Astrocyte (in vitro differentiated cells and primary cell): ENCODE measurements at regions not wholly inside any gene's neighbourhood (a gene's known extent, or its start where the extent isn't known, plus 50 kb on each side); places are given as distances from the start of the nearest gene placed in this dataset.
"Not testable (repeated sequence)": the region's sequence is repeated elsewhere in the genome, so short reads cannot be mapped to it uniquely, and the experiment has no call there.

Experiments
- DNase-seq: peaks from one replicate; pipeline ENCODE4 v3.0.0-alpha.2; 2010; ENCODE audit warnings: low read depth
- FAIRE-seq: peaks from 2 replicates; lab custom pipeline; 2011; peaks lifted over from hg19 to GRCh38; lab: Jason Lieb, UNC
- H2AFZ ChIP-seq: 2 replicates; pipeline ENCODE4 v1.6.0; 2012; ENCODE audit warnings: low read depth, low read length, inconsistent platforms
- H3K27ac ChIP-seq: 2 replicates; pipeline ENCODE4 v1.5.1; 2011; ENCODE audit warnings: low read depth, low read length, inconsistent platforms
- H3K27me3 ChIP-seq: 2 replicates; pipeline ENCODE4 v1.6.0; 2011; ENCODE audit warnings: low read length, inconsistent platforms; ENCODE audit not compliant: insufficient read depth
- H3K36me3 ChIP-seq: 2 replicates; pipeline ENCODE4 v1.5.1; 2011; ENCODE audit warnings: low read length, inconsistent platforms; ENCODE audit not compliant: insufficient read depth
- H3K4me1 ChIP-seq: 2 replicates; pipeline ENCODE4 v1.5.1; 2011; ENCODE audit warnings: low read length, inconsistent platforms; ENCODE audit not compliant: insufficient read depth
- H3K4me2 ChIP-seq: 2 replicates; pipeline ENCODE4 v1.6.0; 2012; ENCODE audit warnings: low read length, inconsistent platforms
- H3K4me3 ChIP-seq: 2 replicates; pipeline ENCODE4 v1.5.1; 2011; ENCODE audit warnings: low read depth, mild to moderate bottlenecking, low read length, inconsistent platforms; ENCODE audit not compliant: insufficient read depth
- H3K79me2 ChIP-seq: 2 replicates; pipeline ENCODE4 v1.6.0; 2012; ENCODE audit warnings: mild to moderate bottlenecking, low read length, inconsistent platforms; ENCODE audit not compliant: insufficient read depth
- H3K9ac ChIP-seq: 2 replicates; pipeline ENCODE4 v1.6.0; 2012; ENCODE audit warnings: mild to moderate bottlenecking, low read length, inconsistent platforms
- H3K9me3 ChIP-seq: 2 replicates; pipeline ENCODE4 v1.5.1; 2012; ENCODE audit warnings: low read depth, mild to moderate bottlenecking, low read length, inconsistent platforms; ENCODE audit not compliant: insufficient read depth
- H4K20me1 ChIP-seq: 2 replicates; pipeline ENCODE4 v1.6.0; 2012; ENCODE audit warnings: low read length, inconsistent platforms; ENCODE audit not compliant: insufficient read depth
- H3K27ac Mint-ChIP-seq: one replicate; pipeline ENCODE4 v1.8.0; 2021; ENCODE audit warnings: mild to moderate bottlenecking, mixed read lengths; ENCODE audit not compliant: unreplicated experiment
- H3K27me3 Mint-ChIP-seq: one replicate; pipeline ENCODE4 v1.8.0; 2021; ENCODE audit warnings: low read depth, mixed read lengths; ENCODE audit not compliant: unreplicated experiment
- H3K36me3 Mint-ChIP-seq: one replicate; pipeline ENCODE4 v1.8.0; 2021; ENCODE audit warnings: low read depth, mixed read lengths; ENCODE audit not compliant: unreplicated experiment
- H3K4me1 Mint-ChIP-seq: one replicate; pipeline ENCODE4 v1.8.0; 2021; ENCODE audit warnings: low read depth, mixed read lengths; ENCODE audit not compliant: unreplicated experiment
- H3K4me3 Mint-ChIP-seq: one replicate; pipeline ENCODE4 v1.8.0; 2021; ENCODE audit warnings: mild to moderate bottlenecking, moderate library complexity, mixed read lengths; ENCODE audit not compliant: unreplicated experiment
- H3K9me3 Mint-ChIP-seq: one replicate; pipeline ENCODE4 v1.8.0; 2021; ENCODE audit warnings: mild to moderate bottlenecking, mixed read lengths; ENCODE audit not compliant: unreplicated experiment
- EZH2 ChIP-seq: IDR thresholded peaks from 2 replicates; pipeline ENCODE4 v1.6.1; 2012; ENCODE audit warnings: mild to moderate bottlenecking, low read length, inconsistent platforms; ENCODE audit not compliant: insufficient read depth
- TF ChIP-seq, protein P1 (sequence below): IDR thresholded peaks from 2 replicates; pipeline ENCODE4 v1.5.1; 2011; ENCODE audit warnings: low read depth, mild to moderate bottlenecking, inconsistent platforms, low read length, moderate library complexity; ENCODE audit not compliant: insufficient read depth

DNA sequence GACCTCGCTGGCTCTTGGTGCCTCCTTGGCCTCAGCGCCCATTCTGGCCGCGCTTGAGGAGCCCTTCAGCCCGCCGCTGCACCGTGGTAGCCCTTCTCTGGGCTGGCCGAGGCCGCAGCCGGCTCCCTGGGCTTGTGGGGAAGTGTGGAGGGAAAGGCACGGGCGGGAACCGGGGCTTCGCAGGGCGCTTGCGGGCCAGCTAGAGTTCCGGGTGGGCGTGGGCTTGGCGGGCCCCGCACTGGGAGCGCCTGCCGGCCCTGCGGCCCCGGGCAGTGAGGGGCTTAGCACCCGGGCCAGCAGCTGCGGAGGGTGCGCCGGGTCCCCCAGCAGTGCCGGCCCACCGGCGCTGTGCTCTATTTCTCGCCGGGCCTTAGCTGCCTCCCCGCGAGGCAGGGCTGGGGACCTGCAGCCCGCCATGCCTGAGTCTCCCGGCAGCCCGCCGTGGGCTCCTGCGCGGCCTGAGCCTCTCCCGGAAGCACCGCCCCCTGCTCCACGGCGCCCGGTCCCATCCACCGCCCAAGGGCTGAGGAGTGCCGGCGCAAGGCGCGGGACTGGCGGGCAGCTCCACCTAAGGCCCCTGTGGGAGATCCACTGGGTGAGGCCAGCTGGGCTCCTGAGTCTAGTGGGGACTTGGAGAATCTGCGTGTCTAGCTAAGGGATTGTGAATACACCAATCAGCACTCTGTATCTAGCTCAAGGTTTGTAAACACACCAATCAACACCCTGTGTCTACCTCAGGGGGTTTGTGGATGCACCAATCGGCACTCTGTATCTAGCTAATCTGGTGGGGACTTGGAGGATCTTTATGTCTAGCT lies 141.1 kb downstream of the SLCO4C1 start:
- H3K9ac ChIP-seq, H3K4me2 ChIP-seq, H3K27ac Mint-ChIP-seq, DNase-seq, H3K79me2 ChIP-seq, H3K36me3 ChIP-seq, H3K27me3 ChIP-seq, H3K4me3 Mint-ChIP-seq, H3K27me3 Mint-ChIP-seq, H4K20me1 ChIP-seq, H3K9me3 ChIP-seq, H2AFZ ChIP-seq, H3K27ac ChIP-seq, H3K9me3 Mint-ChIP-seq, H3K4me1 Mint-ChIP-seq, FAIRE-seq, H3K4me3 ChIP-seq, H3K36me3 Mint-ChIP-seq, H3K4me1 ChIP-seq: not testable (repeated sequence)

DNA sequence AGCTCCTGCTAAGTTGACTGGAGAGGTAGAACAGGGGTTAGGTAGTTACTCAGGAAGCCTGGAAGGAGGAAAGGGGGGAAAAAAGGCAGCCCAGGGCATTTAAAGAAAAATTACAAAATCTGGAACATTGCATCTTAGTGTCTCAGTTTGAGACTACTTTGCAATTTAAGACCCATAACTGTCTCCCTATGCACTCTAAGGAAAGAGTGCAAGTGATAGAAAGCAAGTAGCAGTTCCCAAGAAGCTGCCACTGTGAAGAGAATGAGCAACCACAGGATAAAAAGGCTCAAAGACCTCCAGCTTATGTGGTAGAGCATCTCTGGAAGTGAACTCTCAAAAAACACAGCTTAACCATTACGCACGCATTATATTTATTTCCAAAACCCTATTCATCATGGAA lies 141.8 kb downstream of the SLCO4C1 start:
- Mint-ChIP-seq H3K27me3 (no peaks in the 10 kb centered on the region), H3K4me3 (no peak overlapping the region), H3K36me3 (no peaks in the 10 kb centered on the region), H3K4me1 (no peaks in the 10 kb centered on the region), H3K27ac (no peak overlapping the region), H3K9me3 (no peaks in the 10 kb centered on the region)
- H2AFZ ChIP-seq = no peak overlapping the region
- no peaks in the 10 kb centered on the region for H3K4me1 ChIP-seq
- no peaks in the 10 kb centered on the region for H3K79me2 ChIP-seq
- no peaks in the 10 kb centered on the region for H3K27me3 ChIP-seq
- no peak for DNase-seq
- no peak overlapping the region for H3K27ac ChIP-seq
- no peak for TF ChIP-seq EZH2
- TF ChIP-seq, protein P1, sequence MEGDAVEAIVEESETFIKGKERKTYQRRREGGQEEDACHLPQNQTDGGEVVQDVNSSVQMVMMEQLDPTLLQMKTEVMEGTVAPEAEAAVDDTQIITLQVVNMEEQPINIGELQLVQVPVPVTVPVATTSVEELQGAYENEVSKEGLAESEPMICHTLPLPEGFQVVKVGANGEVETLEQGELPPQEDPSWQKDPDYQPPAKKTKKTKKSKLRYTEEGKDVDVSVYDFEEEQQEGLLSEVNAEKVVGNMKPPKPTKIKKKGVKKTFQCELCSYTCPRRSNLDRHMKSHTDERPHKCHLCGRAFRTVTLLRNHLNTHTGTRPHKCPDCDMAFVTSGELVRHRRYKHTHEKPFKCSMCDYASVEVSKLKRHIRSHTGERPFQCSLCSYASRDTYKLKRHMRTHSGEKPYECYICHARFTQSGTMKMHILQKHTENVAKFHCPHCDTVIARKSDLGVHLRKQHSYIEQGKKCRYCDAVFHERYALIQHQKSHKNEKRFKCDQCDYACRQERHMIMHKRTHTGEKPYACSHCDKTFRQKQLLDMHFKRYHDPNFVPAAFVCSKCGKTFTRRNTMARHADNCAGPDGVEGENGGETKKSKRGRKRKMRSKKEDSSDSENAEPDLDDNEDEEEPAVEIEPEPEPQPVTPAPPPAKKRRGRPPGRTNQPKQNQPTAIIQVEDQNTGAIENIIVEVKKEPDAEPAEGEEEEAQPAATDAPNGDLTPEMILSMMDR = no peak
- H3K4me3 ChIP-seq = no peak overlapping the region
- H3K9ac ChIP-seq = no peak overlapping the region
- no peaks in the 10 kb centered on the region for H3K36me3 ChIP-seq
- H4K20me1 ChIP-seq = no peaks in the 10 kb centered on the region
- H3K4me2 ChIP-seq = no peak overlapping the region
- no peaks in the 10 kb centered on the region for H3K9me3 ChIP-seq
- FAIRE-seq = no peak

DNA sequence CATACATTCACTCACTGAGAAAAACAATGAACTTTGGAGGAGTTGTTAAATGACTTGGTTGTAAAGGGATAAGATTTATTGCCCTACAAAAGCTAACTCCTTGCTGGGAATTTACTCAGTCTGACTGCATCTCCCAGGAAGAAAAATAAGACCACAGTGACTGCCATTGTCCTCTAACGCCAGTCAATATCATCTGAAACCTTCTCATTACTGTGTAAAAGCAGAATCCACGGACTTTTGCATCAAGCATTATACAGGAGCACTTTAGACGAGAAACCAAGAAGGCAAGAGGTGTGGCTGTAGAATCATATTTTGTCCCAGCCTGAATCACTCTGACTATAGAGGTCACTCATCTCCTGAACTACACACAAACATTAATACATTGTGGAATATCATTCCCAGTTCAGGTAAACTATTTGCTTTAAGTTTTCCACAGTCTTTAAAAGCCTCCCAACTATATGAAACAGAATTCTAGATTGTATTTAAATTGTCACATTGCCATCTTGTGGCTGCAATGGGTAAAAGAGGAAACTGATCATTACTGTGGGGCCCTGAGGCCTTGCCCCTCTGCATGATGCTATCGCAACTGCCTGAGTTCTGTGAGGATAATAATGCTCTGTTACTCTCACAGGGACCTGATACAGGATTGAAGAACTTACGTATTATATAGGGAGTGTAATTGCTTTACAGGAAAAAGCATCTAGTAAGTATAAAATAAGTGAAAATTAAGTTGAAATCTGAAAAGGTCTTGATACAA lies 142.9 kb downstream of the SLCO4C1 start:
- no peaks in the 10 kb centered on the region for H4K20me1 ChIP-seq
- FAIRE-seq (no peak), DNase-seq (no peak)
- H3K27ac ChIP-seq = no peak overlapping the region
- no peak overlapping the region for H2AFZ ChIP-seq
- no peak overlapping the region for H3K4me2 ChIP-seq
- TF ChIP-seq EZH2 = no peak
- TF ChIP-seq, protein P1 = peak; percentile 36
- no peaks in the 10 kb centered on the region for H3K4me1 ChIP-seq
- Mint-ChIP-seq H3K9me3 (no peaks in the 10 kb centered on the region), H3K4me3 (no peak overlapping the region), H3K4me1 (no peaks in the 10 kb centered on the region), H3K27me3 (no peaks in the 10 kb centered on the region), H3K27ac (no peak overlapping the region), H3K36me3 (no peaks in the 10 kb centered on the region)
- no peak overlapping the region for H3K4me3 ChIP-seq
- no peaks in the 10 kb centered on the region for H3K36me3 ChIP-seq
- no peaks in the 10 kb centered on the region for H3K27me3 ChIP-seq
- no peaks in the 10 kb centered on the region for H3K79me2 ChIP-seq
- H3K9me3 ChIP-seq = no peaks in the 10 kb centered on the region
- H3K9ac ChIP-seq = no peak overlapping the region
